ENCODE measurements at regions not wholly inside any gene's neighbourhood (a gene's known extent, or its start where the extent isn't known, plus 50 kb on each side); places are given as distances from the start of the nearest gene placed in this dataset.
"Not testable (repeated sequence)": the region's sequence is repeated elsewhere in the genome, so short reads cannot be mapped to it uniquely, and the experiment has no call there.

- Histone ChIP-seq H3K4me3 (ENCODE audit: low read length) (no peak overlapping the region), H3K4me1 (ENCODE audit: insufficient read depth, low read length) (no peaks in the 10 kb centered on the region), H3K27me3 (ENCODE audit: insufficient read depth, low read length) (no peaks in the 10 kb centered on the region), H3K9me3 (ENCODE audit: low read depth, low read length) (no peaks in the 10 kb centered on the region)
Measured at GRCh38 chrX:46202733-46203514, 342.3 kb downstream of the ZNF674 start.

GRCh38 chrX:46200413-46200812 is 344.8 kb downstream of the ZNF674 start:
- Histone ChIP-seq H3K4me1 (ENCODE audit: insufficient read depth, low read length) (no peaks in the 10 kb centered on the region), H3K4me3 (ENCODE audit: low read length) (no peak overlapping the region), H3K9me3 (ENCODE audit: low read depth, low read length) (no peaks in the 10 kb centered on the region), H3K27me3 (ENCODE audit: insufficient read depth, low read length) (no peaks in the 10 kb centered on the region)

GRCh38 chrX:46198858-46199257 is 346.4 kb downstream of the ZNF674 start:
- Histone ChIP-seq H3K4me1 (ENCODE audit: insufficient read depth, low read length) (no peaks in the 10 kb centered on the region), H3K9me3 (ENCODE audit: low read depth, low read length) (no peaks in the 10 kb centered on the region)

DNA sequence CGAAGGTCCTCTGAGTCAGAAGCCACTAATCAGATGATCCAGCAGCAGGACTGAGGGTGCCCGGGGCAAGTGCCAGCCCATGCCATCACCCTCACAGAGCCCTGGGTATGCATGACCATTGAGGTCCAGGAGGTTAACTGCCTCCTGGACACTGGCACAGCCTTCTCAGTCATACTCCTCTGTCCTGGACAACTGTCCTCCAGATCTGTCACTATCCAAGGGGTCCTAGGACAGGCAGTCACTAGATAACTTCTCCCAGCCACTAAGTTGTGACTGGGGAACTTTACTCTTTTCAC is 358.5 kb downstream of the ZNF674 start:
- H3K9me3 ChIP-seq (ENCODE audit: low read depth, low read length); H3K27me3 ChIP-seq (ENCODE audit: insufficient read depth, low read length); H3K4me3 ChIP-seq (ENCODE audit: low read length); H3K4me1 ChIP-seq (ENCODE audit: insufficient read depth, low read length): not testable (repeated sequence)

More at GRCh38 chrX:46198858-46199257, 346.4 kb downstream of the ZNF674 start:
- Histone ChIP-seq H3K4me3 (ENCODE audit: low read length) (no peak overlapping the region), H3K27me3 (ENCODE audit: insufficient read depth, low read length) (no peaks in the 10 kb centered on the region)

DNA sequence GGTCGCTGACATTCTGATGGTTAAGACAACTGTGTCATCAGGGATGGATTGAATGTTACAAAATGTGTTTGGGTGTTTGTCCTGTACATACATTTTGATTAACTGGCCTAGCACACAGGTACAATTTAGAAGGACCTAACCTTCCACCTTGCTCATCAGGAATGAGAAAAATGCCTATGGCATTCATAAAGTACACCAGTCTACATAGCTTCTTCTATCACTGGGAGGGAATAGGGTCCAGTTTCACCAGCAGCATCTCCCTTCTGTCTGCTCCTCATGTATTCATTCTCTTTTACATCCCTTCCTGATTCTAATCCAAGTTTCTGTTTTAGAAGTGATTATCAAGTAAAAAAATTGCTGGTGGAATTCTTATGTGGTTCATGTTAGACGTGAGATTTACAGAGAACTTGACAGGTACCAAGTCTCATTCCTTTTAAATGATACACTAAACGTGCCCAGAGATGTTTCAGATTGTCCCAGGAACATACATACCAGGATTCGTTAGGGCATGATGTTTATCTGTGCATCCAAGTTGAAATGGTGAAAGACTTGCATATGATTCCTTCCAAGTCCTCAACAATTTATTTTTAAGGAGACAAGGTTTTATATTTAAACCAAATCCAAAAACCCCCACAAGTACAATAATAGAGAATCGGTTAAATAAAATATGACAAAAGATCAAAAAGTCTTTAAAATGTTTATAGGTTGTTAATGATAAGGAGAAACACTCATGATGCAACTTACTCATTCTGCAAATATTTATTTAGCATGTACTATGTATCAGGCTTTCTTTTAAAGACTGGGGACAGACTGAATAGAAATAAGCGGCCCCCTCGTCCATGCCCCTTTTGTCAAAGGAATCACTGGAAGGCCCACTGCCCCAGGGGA is 359.1 kb downstream of the ZNF674 start:
- Histone ChIP-seq H3K4me3 (ENCODE audit: low read length) (no peak overlapping the region), H3K4me1 (ENCODE audit: insufficient read depth, low read length) (no peaks in the 10 kb centered on the region), H3K27me3 (ENCODE audit: insufficient read depth, low read length) (no peaks in the 10 kb centered on the region), H3K9me3 (ENCODE audit: low read depth, low read length) (no peaks in the 10 kb centered on the region)

GRCh38 chrX:46184749-46185148 is 360.5 kb downstream of the ZNF674 start:
- Histone ChIP-seq H3K27me3 (ENCODE audit: insufficient read depth, low read length) (no peaks in the 10 kb centered on the region), H3K9me3 (ENCODE audit: low read depth, low read length) (no peaks in the 10 kb centered on the region), H3K4me3 (ENCODE audit: low read length) (no peak overlapping the region), H3K4me1 (ENCODE audit: insufficient read depth, low read length) (no peaks in the 10 kb centered on the region)

GRCh38 chrX:46180258-46180687 is 364.9 kb downstream of the ZNF674 start:
- H3K27me3 ChIP-seq (ENCODE audit: insufficient read depth, low read length) = no peaks in the 10 kb centered on the region
- no peaks in the 10 kb centered on the region for H3K9me3 ChIP-seq (ENCODE audit: low read depth, low read length)
- no peaks in the 10 kb centered on the region for H3K4me1 ChIP-seq (ENCODE audit: insufficient read depth, low read length)
- no peak overlapping the region for H3K4me3 ChIP-seq (ENCODE audit: low read length)

GRCh38 chrX:46179748-46180147 is 365.5 kb downstream of the ZNF674 start:
- Histone ChIP-seq H3K27me3 (ENCODE audit: insufficient read depth, low read length) (no peaks in the 10 kb centered on the region), H3K4me1 (ENCODE audit: insufficient read depth, low read length) (no peaks in the 10 kb centered on the region), H3K4me3 (ENCODE audit: low read length) (no peak overlapping the region), H3K9me3 (ENCODE audit: low read depth, low read length) (no peaks in the 10 kb centered on the region)

- no peaks in the 10 kb centered on the region for H3K9me3 ChIP-seq (ENCODE audit: low read depth, low read length)
- H3K4me1 ChIP-seq (ENCODE audit: insufficient read depth, low read length) = no peaks in the 10 kb centered on the region
- H3K27me3 ChIP-seq (ENCODE audit: insufficient read depth, low read length) = no peaks in the 10 kb centered on the region
- H3K4me3 ChIP-seq (ENCODE audit: low read length) = no peak overlapping the region
Measured at GRCh38 chrX:46178763-46179162, 366.5 kb downstream of the ZNF674 start.

DNA sequence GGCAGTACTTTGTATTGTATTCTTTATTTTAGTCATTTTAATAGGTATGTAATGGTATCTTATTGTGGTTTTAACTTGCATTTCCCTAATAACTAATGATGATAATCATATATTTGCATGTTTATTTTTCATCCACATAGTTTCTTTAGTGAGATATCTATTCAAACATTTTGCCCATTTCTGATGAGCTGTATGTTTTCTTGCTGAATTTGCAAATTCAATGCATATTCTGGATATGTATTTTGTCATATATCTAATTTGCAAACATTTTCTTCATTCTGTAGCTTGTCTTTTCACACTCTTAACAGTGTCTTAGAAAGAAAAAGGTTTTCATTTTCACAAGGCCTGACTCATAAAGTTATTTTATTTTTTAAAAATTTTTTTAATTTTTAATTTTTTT is 372.1 kb downstream of the ZNF674 start:
- Histone ChIP-seq H3K4me3 (ENCODE audit: low read length) (no peak overlapping the region), H3K27me3 (ENCODE audit: insufficient read depth, low read length) (no peaks in the 10 kb centered on the region), H3K4me1 (ENCODE audit: insufficient read depth, low read length) (no peaks in the 10 kb centered on the region), H3K9me3 (ENCODE audit: low read depth, low read length) (no peaks in the 10 kb centered on the region)

DNA sequence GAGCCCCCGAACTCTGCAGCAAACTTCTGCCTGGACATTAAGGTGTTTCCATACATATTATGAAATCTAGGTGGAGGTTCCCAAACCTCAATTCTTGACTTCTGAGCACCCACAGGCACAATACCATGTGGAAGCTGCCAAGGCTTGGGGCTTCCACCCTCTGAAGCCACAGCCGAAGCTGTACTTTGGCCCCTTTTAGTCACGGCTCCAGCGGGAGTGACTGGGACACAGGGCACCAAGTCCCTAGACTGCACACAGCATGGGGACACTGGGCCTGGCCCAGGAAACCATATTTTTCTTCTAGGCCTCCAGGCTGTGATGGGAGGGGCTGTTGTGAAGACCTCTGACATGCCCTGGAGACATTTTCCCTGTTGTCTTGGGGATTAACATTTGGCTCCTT is 373.8 kb downstream of the ZNF674 start:
- not testable (repeated sequence) for H3K4me3 ChIP-seq (ENCODE audit: low read length); H3K27me3 ChIP-seq (ENCODE audit: insufficient read depth, low read length)

GRCh38 chrX:46169808-46170207 is 375.4 kb downstream of the ZNF674 start:
- no peaks in the 10 kb centered on the region for H3K9me3 ChIP-seq (ENCODE audit: low read depth, low read length)
- H3K4me1 ChIP-seq (ENCODE audit: insufficient read depth, low read length) = no peaks in the 10 kb centered on the region
- no peak overlapping the region for H3K4me3 ChIP-seq (ENCODE audit: low read length)
- no peaks in the 10 kb centered on the region for H3K27me3 ChIP-seq (ENCODE audit: insufficient read depth, low read length)

More for the DNA sequence above, 373.8 kb downstream of the ZNF674 start:
- not testable (repeated sequence) for H3K4me1 ChIP-seq (ENCODE audit: insufficient read depth, low read length); H3K9me3 ChIP-seq (ENCODE audit: low read depth, low read length)

- H3K27me3 ChIP-seq (ENCODE audit: insufficient read depth, low read length) = no peaks in the 10 kb centered on the region
- H3K4me3 ChIP-seq (ENCODE audit: low read length) = no peak overlapping the region
- no peaks in the 10 kb centered on the region for H3K9me3 ChIP-seq (ENCODE audit: low read depth, low read length)
- H3K4me1 ChIP-seq (ENCODE audit: insufficient read depth, low read length) = no peaks in the 10 kb centered on the region
Measured at GRCh38 chrX:46168254-46168653, 377.0 kb downstream of the ZNF674 start.

DNA sequence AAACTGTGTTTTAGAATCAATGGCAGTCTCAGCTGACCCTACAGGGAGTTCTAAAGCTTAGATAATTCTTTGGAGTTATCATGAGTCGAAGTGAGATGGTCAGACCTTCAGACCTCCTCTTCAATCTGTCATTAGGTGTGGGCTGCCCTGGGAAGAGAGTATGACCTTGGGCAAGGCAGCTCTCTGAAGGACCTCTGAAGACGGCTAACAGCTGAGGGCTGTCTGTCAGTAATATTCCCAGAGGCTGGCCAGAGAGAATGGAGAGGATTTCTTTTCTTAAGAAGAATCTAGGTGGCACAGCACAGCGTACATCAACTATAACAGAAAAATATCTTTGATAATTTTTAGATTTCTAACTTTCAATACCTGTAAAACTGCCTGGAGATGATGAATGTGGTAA is 379.4 kb downstream of the ZNF674 start:
- no peaks in the 10 kb centered on the region for H3K9me3 ChIP-seq (ENCODE audit: low read depth, low read length)
- no peaks in the 10 kb centered on the region for H3K4me1 ChIP-seq (ENCODE audit: insufficient read depth, low read length)
- no peak overlapping the region for H3K4me3 ChIP-seq (ENCODE audit: low read length)
- H3K27me3 ChIP-seq (ENCODE audit: insufficient read depth, low read length) = no peaks in the 10 kb centered on the region

DNA sequence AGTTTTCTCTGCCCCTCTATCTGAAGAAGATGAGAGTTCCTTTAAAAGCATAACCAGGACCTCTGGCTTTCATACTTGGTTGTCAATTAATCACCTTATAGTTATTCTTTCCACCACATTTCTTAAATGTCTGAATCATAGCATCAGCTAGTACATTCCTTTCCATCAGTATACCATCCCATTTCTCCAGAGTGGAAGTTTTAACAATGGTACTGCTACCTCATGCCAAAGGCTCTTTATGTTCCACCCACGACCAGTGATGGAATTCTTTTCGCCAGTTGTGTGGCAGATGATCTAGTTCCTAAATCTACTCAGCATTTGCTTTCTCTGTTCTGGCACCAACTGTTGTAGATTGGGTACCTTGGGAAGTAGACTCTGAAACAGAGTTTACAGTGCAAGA is 379.8 kb downstream of the ZNF674 start:
- Histone ChIP-seq H3K4me1 (ENCODE audit: insufficient read depth, low read length) (no peaks in the 10 kb centered on the region), H3K27me3 (ENCODE audit: insufficient read depth, low read length) (no peaks in the 10 kb centered on the region), H3K9me3 (ENCODE audit: low read depth, low read length) (no peaks in the 10 kb centered on the region), H3K4me3 (ENCODE audit: low read length) (no peak overlapping the region)

DNA sequence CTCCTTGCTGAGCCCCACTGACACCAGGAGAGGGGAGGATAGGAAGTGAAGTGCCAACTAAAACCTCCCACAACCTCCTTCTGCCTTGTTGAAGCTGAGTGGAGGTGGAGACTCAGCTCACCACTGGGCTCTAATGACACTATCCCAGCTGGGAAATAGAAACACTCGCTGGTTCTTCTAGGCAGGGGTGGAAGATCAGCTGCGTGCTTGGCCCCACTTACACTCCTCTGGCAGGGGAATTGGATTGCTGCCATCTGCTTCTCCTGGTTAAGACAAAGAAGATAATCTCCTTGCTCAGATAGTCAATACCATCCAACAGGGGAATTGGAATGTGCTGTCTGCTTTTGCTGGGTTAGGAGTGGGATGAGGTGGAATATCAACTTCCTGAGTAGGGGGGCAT is 392.5 kb downstream of the ZNF674 start:
- H3K4me1 ChIP-seq (ENCODE audit: insufficient read depth, low read length) = no peaks in the 10 kb centered on the region
- no peak overlapping the region for H3K4me3 ChIP-seq (ENCODE audit: low read length)
- H3K9me3 ChIP-seq (ENCODE audit: low read depth, low read length) = no peaks in the 10 kb centered on the region
- no peaks in the 10 kb centered on the region for H3K27me3 ChIP-seq (ENCODE audit: insufficient read depth, low read length)

Measured in mononuclear cell (primary cell).